Esophagus (tissue), 2 donors: ENCODE measurements at regions not wholly inside any gene's neighbourhood (a gene's known extent, or its start where the extent isn't known, plus 50 kb on each side); places are given as distances from the start of the nearest gene placed in this dataset.
"Not testable (repeated sequence)": the region's sequence is repeated elsewhere in the genome, so short reads cannot be mapped to it uniquely, and the experiment has no call there.

ENCODE experiments used
- H3K27ac ChIP-seq, 2 donors: one replicate each; pipeline ENCODE4 v1.5.1; 2013; ENCODE audit warnings: low read depth in 2 of 2, mild to moderate bottlenecking in 2 of 2, inconsistent platforms in 1 of 2, low read length in 1 of 2, moderate library complexity in 1 of 2
- H3K27me3 ChIP-seq, 2 donors: one replicate each; pipeline ENCODE4 v1.6.1; 2013; ENCODE audit warnings: low read length in 2 of 2, control low read depth in 1 of 2, mild to moderate bottlenecking in 1 of 2; ENCODE audit not compliant: insufficient read depth in 2 of 2, control insufficient read depth in 1 of 2
- H3K36me3 ChIP-seq, 2 donors: one replicate each; pipeline ENCODE4 v1.6.1; 2013; ENCODE audit warnings: low read length in 1 of 2; ENCODE audit not compliant: control insufficient read depth in 2 of 2, insufficient read depth in 2 of 2
- H3K4me1 ChIP-seq, 2 donors: one replicate each; pipeline ENCODE4 v1.6.1; 2013; ENCODE audit warnings: low read length in 1 of 2; ENCODE audit not compliant: control insufficient read depth in 2 of 2, insufficient read depth in 2 of 2
- H3K4me3 ChIP-seq, 2 donors: one replicate each; pipeline ENCODE4 v1.5.1; 2013; ENCODE audit warnings: low read length in 2 of 2, mild to moderate bottlenecking in 2 of 2, low read depth in 1 of 2, moderate library complexity in 1 of 2
- H3K9me3 ChIP-seq, 2 donors: one replicate each; pipeline ENCODE4 v1.6.1; 2013; ENCODE audit warnings: mild to moderate bottlenecking in 2 of 2, low read depth in 1 of 2, low read length in 1 of 2, moderate library complexity in 1 of 2; ENCODE audit not compliant: control insufficient read depth in 2 of 2, insufficient read depth in 1 of 2
- WGBS, 2 donors: extraction: QIAGEN DNeasy Blood & Tissue Kit; methylation state at CpG; one replicate each; pipeline ENCODE4 v1.1.7; 2013; 5-methylcytosine and 5-hydroxymethylcytosine counted together
- donor health status: healthy with polysubstance abuse.
- donor health status: Bipolar disorder and iron deficiency.

- Histone ChIP-seq H3K9me3 (peaks cover 0 to 3% of the 10 kb centered on the region in 2 donors), H3K27ac (no peak overlapping the region)
- 96 to 99% methylated on average over 3 of the region's 3 CpGs for WGBS, 2 donors
These were observed 130.2 kb upstream of the SULF2 start for GRCh38 chr20:47915495-47915894.

DNA sequence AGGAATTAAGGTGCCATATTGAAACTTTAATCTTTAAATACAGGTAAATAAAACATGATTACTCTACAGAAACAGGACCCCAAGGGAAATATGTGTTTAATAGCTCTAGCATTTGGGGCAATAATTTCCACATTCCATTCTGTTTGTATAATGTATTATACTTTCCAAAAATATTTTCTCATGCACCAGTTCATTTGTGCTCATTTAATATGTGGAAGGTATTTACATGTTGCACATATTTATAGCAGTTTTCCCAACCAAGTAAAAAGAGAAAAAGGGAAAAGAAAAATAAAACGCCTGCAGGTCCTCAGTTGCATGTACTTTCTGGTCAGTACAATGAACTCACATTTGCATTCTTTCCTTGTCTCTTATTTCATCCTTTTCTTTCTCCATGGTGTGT, 129.5 kb upstream of the SULF2 start:
- no peaks in the 10 kb centered on the region for H3K27me3 ChIP-seq
- H3K4me1 ChIP-seq: peaks cover 0 to 3% of the 10 kb centered on the region in 2 donors
- WGBS, 2 donors: 40 to 48% methylated on average over 1 of the region's 1 CpG
- H3K36me3 ChIP-seq: no peaks in the 10 kb centered on the region
- H3K27ac ChIP-seq: no peak overlapping the region
- no peak overlapping the region for H3K4me3 ChIP-seq
- H3K9me3 ChIP-seq: peaks cover 0 to 3% of the 10 kb centered on the region in 2 donors

More at GRCh38 chr20:47915495-47915894, 130.2 kb upstream of the SULF2 start:
- peaks cover 0 to 3% of the 10 kb centered on the region in 2 donors for H3K4me1 ChIP-seq
- H3K4me3 ChIP-seq: no peak overlapping the region
- H3K27me3 ChIP-seq: no peaks in the 10 kb centered on the region
- no peaks in the 10 kb centered on the region for H3K36me3 ChIP-seq

DNA sequence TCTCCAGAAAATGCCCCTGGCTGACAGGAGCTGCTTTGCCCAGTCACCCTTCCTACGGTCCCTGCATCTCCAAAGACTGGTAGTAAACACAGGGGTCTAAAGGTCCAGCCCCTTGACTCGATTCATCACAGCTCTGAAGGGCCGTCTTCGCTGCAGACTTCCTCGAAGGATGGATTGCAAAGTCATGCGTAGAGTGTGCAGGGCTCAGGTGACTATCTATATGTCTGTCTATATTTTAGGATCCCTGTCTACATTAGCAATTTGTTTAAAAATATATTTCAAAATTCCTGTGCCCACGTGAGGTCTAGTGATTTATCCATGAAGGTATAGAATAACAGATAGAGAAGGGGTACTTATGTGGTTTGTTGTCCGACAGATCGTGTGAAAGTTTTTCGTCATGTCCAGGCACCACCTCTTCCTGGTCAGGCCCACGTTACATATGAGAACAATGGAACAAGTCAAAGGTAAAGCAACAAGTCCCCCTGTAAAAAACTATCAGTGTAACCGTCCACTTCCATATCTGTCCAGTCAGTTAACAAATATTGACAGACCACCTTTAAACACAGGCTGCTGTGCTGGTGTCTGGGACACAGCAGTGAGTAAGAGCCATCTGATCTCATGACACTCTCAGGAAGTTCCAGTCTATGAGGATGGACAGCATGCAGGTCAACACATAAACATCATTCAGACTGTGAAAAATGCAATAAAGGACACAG, 127.7 kb upstream of the SULF2 start:
- 81 to 88% methylated on average over 12 of the region's 12 CpGs for WGBS, 2 donors
- H3K4me3 ChIP-seq, H3K27me3 ChIP-seq, H3K9me3 ChIP-seq, H3K36me3 ChIP-seq, H3K27ac ChIP-seq: not testable (repeated sequence)
- peaks cover 6 to 12% of the 10 kb centered on the region in 2 donors for H3K4me1 ChIP-seq

GRCh38 chr20:47912165-47912564, 126.9 kb upstream of the SULF2 start:
- not testable (repeated sequence) for H3K9me3 ChIP-seq, H3K4me3 ChIP-seq, H3K27me3 ChIP-seq, H3K27ac ChIP-seq, H3K36me3 ChIP-seq
- WGBS, 2 donors: 30 to 50% methylated on average over 6 to 8 of the region's 8 CpGs
- H3K4me1 ChIP-seq: peaks cover 6 to 12% of the 10 kb centered on the region in 2 donors

DNA sequence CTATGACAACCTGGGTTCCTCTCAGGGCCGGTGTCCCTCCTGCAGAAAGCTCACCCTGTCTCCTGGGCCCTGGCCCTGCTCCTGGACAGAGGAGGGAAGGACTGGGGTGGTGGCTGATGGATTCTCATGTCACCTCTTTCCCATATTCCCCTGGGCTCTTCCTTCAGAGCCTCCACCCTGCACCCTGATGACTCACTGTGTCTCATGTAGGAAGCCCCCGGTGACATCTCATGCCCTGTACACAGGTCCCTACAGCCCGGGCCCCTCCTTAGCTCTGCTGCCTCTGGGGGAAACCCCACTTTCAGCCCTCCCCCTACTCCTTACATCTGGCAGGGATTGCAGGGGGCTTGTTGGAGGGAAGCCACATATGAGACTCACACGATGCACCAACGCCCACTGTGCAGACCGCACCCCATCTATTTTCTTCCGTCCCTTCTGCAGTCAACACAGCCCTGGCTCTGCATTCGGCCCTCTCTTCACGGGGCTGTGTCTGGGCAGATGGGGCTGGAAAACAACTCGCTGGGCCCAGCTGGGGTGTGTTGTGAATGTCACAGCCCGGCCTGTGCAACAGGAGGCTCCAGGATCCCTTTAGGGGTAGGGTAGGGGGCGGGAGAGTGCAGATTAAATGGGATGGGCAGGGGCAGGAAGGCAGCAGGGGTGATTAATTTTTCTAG, 124.6 kb upstream of the SULF2 start:
- Histone ChIP-seq H3K4me1 (peaks cover 6 to 12% of the 10 kb centered on the region in 2 donors), H3K27ac (peak overlapping the region; percentile 46 to 66)
- not testable (repeated sequence) for H3K9me3 ChIP-seq, H3K36me3 ChIP-seq, H3K4me3 ChIP-seq, H3K27me3 ChIP-seq
- 43 to 46% methylated on average over 10 to 12 of the region's 12 CpGs for WGBS, 2 donors

- H3K27me3 ChIP-seq, H3K4me3 ChIP-seq, H3K9me3 ChIP-seq, H3K36me3 ChIP-seq: not testable (repeated sequence)
- peak overlapping the region; percentile 46 to 57 for H3K27ac ChIP-seq
- peaks cover 6 to 12% of the 10 kb centered on the region in 2 donors for H3K4me1 ChIP-seq
- 33 to 36% methylated on average over 15 of the region's 15 CpGs for WGBS, 2 donors
These were observed 123.2 kb upstream of the SULF2 start for GRCh38 chr20:47908361-47909035.

GRCh38 chr20:47907951-47908350, 122.7 kb upstream of the SULF2 start:
- H3K4me3 ChIP-seq, H3K27me3 ChIP-seq, H3K9me3 ChIP-seq, H3K27ac ChIP-seq, H3K36me3 ChIP-seq: not testable (repeated sequence)
- 60 to 68% methylated on average over 7 of the region's 7 CpGs for WGBS, 2 donors
- H3K4me1 ChIP-seq: peaks cover 6 to 12% of the 10 kb centered on the region in 2 donors

- Histone ChIP-seq H3K27me3 (peaks cover 0 to 3% of the 10 kb centered on the region in 2 donors), H3K9me3 (no peaks in the 10 kb centered on the region), H3K4me1 (peaks cover 6 to 12% of the 10 kb centered on the region in 2 donors), H3K4me3 (no peak overlapping the region), H3K36me3 (no peaks in the 10 kb centered on the region), H3K27ac (no peak overlapping the region)
- 75 to 81% methylated on average over 13 of the region's 13 CpGs for WGBS, 2 donors
These were observed 121.9 kb upstream of the SULF2 start for GRCh38 chr20:47907031-47907675.

GRCh38 chr20:47906348-47906660, 121.0 kb upstream of the SULF2 start:
- Histone ChIP-seq H3K36me3 (no peaks in the 10 kb centered on the region), H3K27me3 (peaks cover 0 to 3% of the 10 kb centered on the region in 2 donors), H3K4me1 (peaks cover 6 to 12% of the 10 kb centered on the region in 2 donors), H3K4me3 (no peak overlapping the region), H3K9me3 (no peaks in the 10 kb centered on the region), H3K27ac (no peak overlapping the region)
- WGBS, 2 donors: 79 to 83% methylated on average over 12 of the region's 12 CpGs
